HepG2 (cell line): ENCODE measurements at regions not wholly inside any gene's neighbourhood (a gene's known extent, or its start where the extent isn't known, plus 50 kb on each side); places are given as distances from the start of the nearest gene placed in this dataset.

Experiments
- ATAC-seq: fragments of 200-7000 bp; cut with Tn5 transposase; 3 replicates; pipeline ENCODE4 v1.9.1; 2020; ENCODE audit warnings: mild to moderate bottlenecking, moderate library complexity
- BruUV-seq: library from RNA; stranded (reverse); fragments of 400-500 nt; replicated peaks from 2 replicates; lab custom pipeline; 2021; lab: Mats Ljungman, UMichigan
- CTCF ChIA-PET: fragments of 300-600 bp; formaldehyde crosslinking; extraction: SDS; loops from one replicate; lab custom pipeline; 2021; ENCODE audit warnings: low total read pairs, inconsistent platforms, low intra/inter-chr PET ratio; lab: Yijun Ruan, JAX
- POLR2A ChIA-PET: fragments of 350-600 bp; sonication (Branson Sonifier 250); formaldehyde crosslinking; loops from one replicate; lab custom pipeline; 2020; ENCODE audit warnings: antibody characterized with exemption, inconsistent platforms; lab: Yijun Ruan, JAX
- DNase-seq: peaks from one replicate; pipeline ENCODE4 v3.0.0-alpha.2; 2015; ENCODE audit warnings: low spot score
- FAIRE-seq: peaks from 3 replicates; lab custom pipeline; 2011; peaks lifted over from hg19 to GRCh38; lab: Jason Lieb, UNC
- H2AFZ ChIP-seq: one replicate; pipeline ENCODE4 v1.6.1; 2011; ENCODE audit warnings: low read length, inconsistent platforms
- H3K27ac ChIP-seq: fragments of 300-600 bp; 3 replicates; pipeline ENCODE4 v1.8.0; 2011; ENCODE audit warnings: mixed run types, mild to moderate bottlenecking, mixed read lengths, low read length, inconsistent platforms; ENCODE audit not compliant: insufficient read depth; ENCODE audit errors: extremely low read length
- H3K27me3 ChIP-seq, 2 experiments: fragments of 200-600 bp in 1 of 2; 2 replicates in 1 of 2; 3 replicates in 1 of 2; pipeline versions ENCODE4 v1.6.0 to v1.8.0; 2011; ENCODE audit warnings: low read length in 2 of 2, mild to moderate bottlenecking in 2 of 2, moderate library complexity in 2 of 2, inconsistent platforms in 1 of 2; ENCODE audit not compliant: insufficient read depth in 2 of 2, control insufficient read depth in 1 of 2
- H3K36me3 ChIP-seq, 2 experiments: fragments of 200-600 bp in 1 of 2; replicated peaks in 1 of 2; 2 replicates in 1 of 2; 3 replicates in 1 of 2; pipeline versions ENCODE4 v1.5.1 to v1.8.0; 2011; ENCODE audit warnings: low read length in 2 of 2, inconsistent platforms in 1 of 2; ENCODE audit not compliant: insufficient read depth in 2 of 2, control insufficient read depth in 1 of 2
- H3K4me1 ChIP-seq: 2 replicates; pipeline ENCODE4 v1.5.1; 2012; ENCODE audit warnings: low read length, inconsistent platforms; ENCODE audit not compliant: insufficient read depth
- H3K4me2 ChIP-seq: 2 replicates; pipeline ENCODE4 v1.6.0; 2011; ENCODE audit warnings: low read depth, low read length, inconsistent platforms
- H3K4me3 ChIP-seq, 3 experiments: fragments of 200-600 bp in 1 of 3; sonication (generic), shearing (Covaris generic) in 1 of 3; replicated peaks in 1 of 3; 2 replicates each; pipeline ENCODE4 v1.5.1; 2011 to 2016; ENCODE audit warnings: low read length in 3 of 3, inconsistent platforms in 2 of 3, low read depth in 2 of 3, mild to moderate bottlenecking in 2 of 3, control low read depth in 1 of 3, mixed read lengths in 1 of 3; ENCODE audit not compliant: insufficient read depth in 1 of 3
- H3K79me2 ChIP-seq: one replicate; pipeline ENCODE4 v1.6.1; 2011; ENCODE audit warnings: low read length, inconsistent platforms; ENCODE audit not compliant: insufficient read depth
- H3K9ac ChIP-seq: 2 replicates; pipeline ENCODE4 v1.6.0; 2011; ENCODE audit warnings: mild to moderate bottlenecking, low read depth, low read length, inconsistent platforms; ENCODE audit not compliant: insufficient read depth
- H3K9me3 ChIP-seq: 2 replicates; pipeline ENCODE4 v1.5.1; 2012; ENCODE audit warnings: mild to moderate bottlenecking, low read length
- H4K20me1 ChIP-seq: 2 replicates; pipeline ENCODE4 v1.6.0; 2011; ENCODE audit warnings: inconsistent platforms, mild to moderate bottlenecking, low read length, moderate library complexity; ENCODE audit not compliant: insufficient read depth
- ELF4 ChIP-seq: sonication (generic); formaldehyde crosslinking; IDR thresholded peaks from 2 replicates; pipeline ENCODE4 v1.5.0; 2020; ENCODE audit warnings: missing genetic modification reagents, mild to moderate bottlenecking, moderate library complexity, borderline replicate concordance
- FOXK1 ChIP-seq: sonication (generic); formaldehyde crosslinking; IDR thresholded peaks from 2 replicates; pipeline ENCODE4 v1.4.0; 2020; ENCODE audit warnings: low read depth, missing genetic modification reagents, borderline replicate concordance
- FOXM1 ChIP-seq: sonication (generic); formaldehyde crosslinking; IDR thresholded peaks from 2 replicates; pipeline ENCODE4 v1.5.0; 2020; ENCODE audit warnings: missing genetic modification reagents
- GLI4 ChIP-seq: sonication (generic); formaldehyde crosslinking; IDR thresholded peaks from 2 replicates; pipeline ENCODE4 v1.5.1; 2020; ENCODE audit warnings: missing genetic modification reagents, mild to moderate bottlenecking, moderate library complexity, borderline replicate concordance
- HNRNPK ChIP-seq: fragments of 200-400 bp; formaldehyde crosslinking; IDR thresholded peaks from 2 replicates; pipeline ENCODE4 v1.6.1; 2018; ENCODE audit warnings: low read length, low read depth, moderate library complexity, mild to moderate bottlenecking; ENCODE audit not compliant: poor library complexity, severe bottlenecking
- HOXA7 ChIP-seq: sonication (generic); formaldehyde crosslinking; IDR thresholded peaks from 2 replicates; pipeline ENCODE4 v1.8.1; 2022; ENCODE audit warnings: mild to moderate bottlenecking, missing genetic modification reagents, moderate library complexity
- KAT2B ChIP-seq: fragments of 150-350 bp; IDR thresholded peaks from 2 replicates; pipeline ENCODE4 v1.6.1; 2014; ENCODE audit warnings: low read depth, low read length, borderline replicate concordance
- KDM1A ChIP-seq: IDR thresholded peaks from 2 replicates; pipeline ENCODE4 v1.6.1; 2016; ENCODE audit warnings: missing compliant biosample characterization
- MZF1 ChIP-seq: sonication (generic); formaldehyde crosslinking; IDR thresholded peaks from 2 replicates; pipeline ENCODE4 v1.8.1; 2023; ENCODE audit warnings: mild to moderate bottlenecking, missing genetic modification reagents, borderline replicate concordance
- PBX3 ChIP-seq: sonication (generic); formaldehyde crosslinking; IDR thresholded peaks from 2 replicates; pipeline ENCODE4 v1.8.1; 2023; ENCODE audit warnings: missing genetic modification reagents, inconsistent platforms, borderline replicate concordance
- ZBTB1 ChIP-seq: sonication (generic); formaldehyde crosslinking; IDR thresholded peaks from 2 replicates; pipeline ENCODE4 v1.4.0; 2020; ENCODE audit warnings: missing genetic modification reagents, borderline replicate concordance
- ZNF136 ChIP-seq: sonication (generic); formaldehyde crosslinking; IDR thresholded peaks from 2 replicates; pipeline ENCODE4 v1.8.1; 2022; ENCODE audit warnings: low read depth, mild to moderate bottlenecking, moderate library complexity, missing genetic modification reagents
- ZNF18 ChIP-seq: sonication (generic); formaldehyde crosslinking; IDR thresholded peaks from 2 replicates; pipeline ENCODE4 v1.8.0; 2022; ENCODE audit warnings: mild to moderate bottlenecking, missing genetic modification reagents; ENCODE audit not compliant: insufficient replicate concordance
- ZNF550 ChIP-seq: sonication (generic); formaldehyde crosslinking; IDR thresholded peaks from 2 replicates; pipeline ENCODE4 v1.4.0; 2020; ENCODE audit warnings: mild to moderate bottlenecking, missing genetic modification reagents, borderline replicate concordance
- ZNF775 ChIP-seq: sonication (generic); formaldehyde crosslinking; IDR thresholded peaks from 2 replicates; pipeline ENCODE4 v1.4.0; 2020; ENCODE audit warnings: missing genetic modification reagents, mild to moderate bottlenecking, moderate library complexity, borderline replicate concordance
- ZNF781 ChIP-seq: sonication (generic); formaldehyde crosslinking; IDR thresholded peaks from 2 replicates; pipeline ENCODE4 v1.5.1; 2020; ENCODE audit warnings: borderline replicate concordance, mild to moderate bottlenecking, missing genetic modification reagents; ENCODE audit errors: not compliant biosample characterization
- ZNF788 ChIP-seq: sonication (generic); formaldehyde crosslinking; IDR thresholded peaks from 2 replicates; pipeline ENCODE4 v1.5.0; 2020; ENCODE audit warnings: mild to moderate bottlenecking, missing genetic modification reagents, borderline replicate concordance
- WGBS: methylation state at CpG from one replicate; pipeline ENCODE4 v1.1.6; 2017; ENCODE audit warnings: low lambda C conversion rate; 5-methylcytosine and 5-hydroxymethylcytosine counted together
- in situ Hi-C: cut with HindIII; loops from 2 replicates; pipeline ENCODE4 v1.10.0; 2017; ENCODE audit warnings: low pct_unique_long_range_greater_than_20kb; ENCODE audit not compliant: extremely low pct_ligation_motif_present
- intact Hi-C: fragments of 100-400 bp; cut with micrococcal nuclease; formaldehyde crosslinking; loops from one replicate; pipeline ENCODE4 v1.10.0; 2022; ENCODE audit not compliant: unreplicated experiment

- intact Hi-C loops: no loop called here
- TF ChIP-seq FOXM1 (CRISPR knock-in tag) (no peak), ZNF781 (no peak), ELF4 (CRISPR knock-in tag) (no peak), KDM1A (CRISPR knock-in tag) (no peak), ZNF788 (no peak), GLI4 (CRISPR knock-in tag) (no peak), MZF1 (CRISPR knock-in tag) (no peak), ZBTB1 (no peak), ZNF136 (CRISPR knock-in tag) (no peak), HOXA7 (CRISPR knock-in tag) (no peak), KAT2B (no peak)
- Histone ChIP-seq H3K4me3 (no peak overlapping the region), H4K20me1 (no peaks in the 10 kb centered on the region), H2AFZ (no peak overlapping the region), H3K9me3 (no peaks in the 10 kb centered on the region), H3K4me2 (no peak overlapping the region), H3K27ac (no peak overlapping the region), H3K4me1 (no peaks in the 10 kb centered on the region), H3K36me3 (no peaks in the 10 kb centered on the region), H3K9ac (no peak overlapping the region), H3K79me2 (no peaks in the 10 kb centered on the region), H3K27me3 (no peaks in the 10 kb centered on the region)
- ATAC-seq (no peak), DNase-seq (no peak), FAIRE-seq (no peak)
- POLR2A ChIA-PET: no interaction called here
- in situ Hi-C loops: no loop called here
- BruUV-seq: no TSS peak
- CTCF ChIA-PET: no interaction called here
Observed at GRCh38 chr10:55141892-55142291, 340.9 kb upstream of the PCDH15 start.

GRCh38 chr10:55137063-55137462 is 336.0 kb upstream of the PCDH15 start:
- 51% methylated on average over 2 of the region's 2 CpGs for WGBS
- intact Hi-C loops (no loop called here), in situ Hi-C loops (no loop called here)
- Histone ChIP-seq H4K20me1 (no peaks in the 10 kb centered on the region), H3K9ac (no peak overlapping the region), H3K27me3 (no peaks in the 10 kb centered on the region), H3K4me1 (no peaks in the 10 kb centered on the region), H3K4me2 (no peak overlapping the region), H3K36me3 (no peaks in the 10 kb centered on the region), H3K4me3 (no peak overlapping the region), H2AFZ (no peak overlapping the region), H3K79me2 (no peaks in the 10 kb centered on the region), H3K9me3 (no peaks in the 10 kb centered on the region), H3K27ac (no peak overlapping the region)
- TF ChIP-seq ZNF18 (CRISPR knock-in tag) (no peak), HNRNPK (no peak), FOXK1 (no peak), PBX3 (CRISPR knock-in tag) (no peak), ZNF775 (CRISPR knock-in tag) (no peak), ZNF550 (CRISPR knock-in tag) (no peak)
- FAIRE-seq (no peak), DNase-seq (no peak), ATAC-seq (no peak)
- POLR2A ChIA-PET: no interaction called here
- BruUV-seq: no TSS peak
- CTCF ChIA-PET: no interaction called here
